ENCODE measurements at regions not wholly inside any gene's neighbourhood (a gene's known extent, or its start where the extent isn't known, plus 50 kb on each side); places are given as distances from the start of the nearest gene placed in this dataset.

DNA sequence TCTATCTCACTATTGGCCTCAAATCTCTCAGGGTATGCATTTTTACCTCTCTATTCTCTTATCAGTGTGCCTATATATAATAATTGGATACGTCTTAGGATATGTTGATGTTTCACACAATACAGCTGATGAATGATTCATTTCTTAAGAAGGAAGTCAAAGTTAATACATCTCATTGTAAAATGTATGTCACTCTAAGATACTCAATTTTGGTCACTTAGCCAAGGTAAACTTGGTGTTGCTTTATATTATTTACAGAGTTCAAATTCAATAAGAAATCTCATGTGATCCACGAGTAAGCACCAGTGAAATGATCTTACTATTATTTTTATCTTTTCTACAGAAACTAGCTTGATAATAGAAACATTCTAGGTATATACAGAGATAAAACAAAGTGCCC, 1266.5 kb downstream of the JRKL start:
- Histone ChIP-seq H3K4me2 (replicated peaks; ENCODE audit: extremely low read depth, low read length, poor library complexity, severe bottlenecking) (no peak overlapping the region), H3K4me3 (replicated peaks in 1 of 3; ENCODE audit: low read depth in 2 of 3, low read length in 3 of 3) (no peak overlapping the region), H2AFZ (ENCODE audit: insufficient read depth, low read depth, low read length, poor library complexity, severe bottlenecking) (no peak overlapping the region), H3K9me3 (replicated peaks in 1 of 2; ENCODE audit: control insufficient read depth in 1 of 2, insufficient read depth in 1 of 2, low read length in 2 of 2) (peaks cover 9 to 11% of the 10 kb centered on the region in 2 donors), H3K27ac (ENCODE audit: low read depth in 1 of 2, low read length in 2 of 2) (no peak overlapping the region), H3K36me3 (replicated peaks in 1 of 2; ENCODE audit: control insufficient read depth in 1 of 2, insufficient read depth in 2 of 2, low read length in 2 of 2) (no peaks in the 10 kb centered on the region), H3K27me3 (ENCODE audit: control insufficient read depth in 2 of 2, insufficient read depth in 2 of 2, low read length in 2 of 2) (no peaks in the 10 kb centered on the region), H3K4me1 (ENCODE audit: control insufficient read depth in 1 of 2, insufficient read depth in 2 of 2, low read length in 2 of 2) (no peaks in the 10 kb centered on the region), H4K20me1 (ENCODE audit: insufficient read depth, low read length) (no peaks in the 10 kb centered on the region), H3K79me2 (ENCODE audit: insufficient read depth, low read length) (no peaks in the 10 kb centered on the region), H3K9ac (ENCODE audit: insufficient read depth, low read length, poor library complexity, severe bottlenecking) (no peak overlapping the region)
- no peak for DNase-seq
- intact Hi-C loops (cut with micrococcal nuclease): no loop called here
- TF ChIP-seq, protein P1, sequence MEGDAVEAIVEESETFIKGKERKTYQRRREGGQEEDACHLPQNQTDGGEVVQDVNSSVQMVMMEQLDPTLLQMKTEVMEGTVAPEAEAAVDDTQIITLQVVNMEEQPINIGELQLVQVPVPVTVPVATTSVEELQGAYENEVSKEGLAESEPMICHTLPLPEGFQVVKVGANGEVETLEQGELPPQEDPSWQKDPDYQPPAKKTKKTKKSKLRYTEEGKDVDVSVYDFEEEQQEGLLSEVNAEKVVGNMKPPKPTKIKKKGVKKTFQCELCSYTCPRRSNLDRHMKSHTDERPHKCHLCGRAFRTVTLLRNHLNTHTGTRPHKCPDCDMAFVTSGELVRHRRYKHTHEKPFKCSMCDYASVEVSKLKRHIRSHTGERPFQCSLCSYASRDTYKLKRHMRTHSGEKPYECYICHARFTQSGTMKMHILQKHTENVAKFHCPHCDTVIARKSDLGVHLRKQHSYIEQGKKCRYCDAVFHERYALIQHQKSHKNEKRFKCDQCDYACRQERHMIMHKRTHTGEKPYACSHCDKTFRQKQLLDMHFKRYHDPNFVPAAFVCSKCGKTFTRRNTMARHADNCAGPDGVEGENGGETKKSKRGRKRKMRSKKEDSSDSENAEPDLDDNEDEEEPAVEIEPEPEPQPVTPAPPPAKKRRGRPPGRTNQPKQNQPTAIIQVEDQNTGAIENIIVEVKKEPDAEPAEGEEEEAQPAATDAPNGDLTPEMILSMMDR (IDR thresholded peaks at IDR 0.05): no peak
- H3K36me3 Mint-ChIP-seq: no peaks in the 10 kb centered on the region
- no CpG with 5 or more reads among the region's 2 CpGs for WGBS (ENCODE audit: insufficient coverage)
- H3K4me3 Mint-ChIP-seq: no peak overlapping the region
- no peaks in the 10 kb centered on the region for H3K27me3 Mint-ChIP-seq (ENCODE audit: low read depth in 3 of 3)
- peaks cover 0 to 6% (median 0%) of the 10 kb centered on the region in 7 donors for H3K9me3 Mint-ChIP-seq
- H3K27ac Mint-ChIP-seq: no peak overlapping the region
- H3K4me1 Mint-ChIP-seq: no peaks in the 10 kb centered on the region

DNA sequence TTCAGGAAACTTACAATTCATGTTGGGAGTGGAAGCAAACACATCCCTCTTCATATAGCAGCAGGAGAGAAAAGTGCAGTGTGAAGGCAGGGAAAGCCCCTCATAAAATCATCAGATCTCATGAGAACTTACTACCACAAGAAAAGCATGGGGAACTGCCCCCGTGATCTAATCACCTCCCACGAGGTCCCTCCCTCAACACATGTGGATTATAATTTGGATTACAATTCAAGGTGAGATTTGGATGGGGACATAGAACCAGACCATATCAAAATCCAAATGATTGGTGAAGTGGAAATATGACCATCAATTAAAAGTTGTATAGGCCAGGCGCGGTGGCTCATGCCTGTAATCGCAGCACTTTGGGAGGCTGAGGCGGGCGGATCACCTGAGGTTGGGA, 1268.0 kb downstream of the JRKL start:
- H3K27ac ChIP-seq (ENCODE audit: low read depth in 1 of 2, low read length in 2 of 2): no peak overlapping the region
- H4K20me1 ChIP-seq (ENCODE audit: insufficient read depth, low read length): no peaks in the 10 kb centered on the region
- Mint-ChIP-seq H3K4me1 (no peaks in the 10 kb centered on the region), H3K9me3 (peaks cover 0 to 2% (median 0%) of the 10 kb centered on the region in 7 donors), H3K4me3 (no peak overlapping the region), H3K27ac (no peak overlapping the region), H3K27me3 (ENCODE audit: low read depth in 3 of 3) (no peaks in the 10 kb centered on the region), H3K36me3 (no peaks in the 10 kb centered on the region)
- no peak overlapping the region for H3K9ac ChIP-seq (ENCODE audit: insufficient read depth, low read length, poor library complexity, severe bottlenecking)
- H3K36me3 ChIP-seq (replicated peaks in 1 of 2; ENCODE audit: control insufficient read depth in 1 of 2, insufficient read depth in 2 of 2, low read length in 2 of 2): no peaks in the 10 kb centered on the region
- H3K9me3 ChIP-seq (replicated peaks in 1 of 2; ENCODE audit: control insufficient read depth in 1 of 2, insufficient read depth in 1 of 2, low read length in 2 of 2): no peaks in the 10 kb centered on the region
- intact Hi-C loops (cut with micrococcal nuclease): no loop called here
- H3K79me2 ChIP-seq (ENCODE audit: insufficient read depth, low read length): no peaks in the 10 kb centered on the region
- no peaks in the 10 kb centered on the region for H3K4me1 ChIP-seq (ENCODE audit: control insufficient read depth in 1 of 2, insufficient read depth in 2 of 2, low read length in 2 of 2)
- TF ChIP-seq, protein P1 (IDR thresholded peaks at IDR 0.05): no peak
- no peaks in the 10 kb centered on the region for H3K27me3 ChIP-seq (ENCODE audit: control insufficient read depth in 2 of 2, insufficient read depth in 2 of 2, low read length in 2 of 2)
- no peak overlapping the region for H3K4me3 ChIP-seq (replicated peaks in 1 of 3; ENCODE audit: low read depth in 2 of 3, low read length in 3 of 3)
- no peak overlapping the region for H2AFZ ChIP-seq (ENCODE audit: insufficient read depth, low read depth, low read length, poor library complexity, severe bottlenecking)
- WGBS (ENCODE audit: insufficient coverage): 96% methylated on average over 4 of the region's 7 CpGs
- no peak for DNase-seq
- no peak overlapping the region for H3K4me2 ChIP-seq (replicated peaks; ENCODE audit: extremely low read depth, low read length, poor library complexity, severe bottlenecking)

Data from CD14-positive monocyte (primary cell).